Right ventricle myocardium superior (tissue), 1 donor: ENCODE measurements at regions not wholly inside any gene's neighbourhood (a gene's known extent, or its start where the extent isn't known, plus 50 kb on each side); places are given as distances from the start of the nearest gene placed in this dataset.
A peak's percentile ranks its signal among the peaks of the same experiment; 100 is the strongest.

Experiments
- ATAC-seq: fragments of 200-7000 bp; cut with Tn5 transposase; one replicate; pipeline ENCODE4 v1.9.1; 2020; ENCODE audit warnings: mild to moderate bottlenecking; ENCODE audit not compliant: poor library complexity
- DNase-seq: peaks from one replicate; pipeline ENCODE4 v3.0.0-alpha.2; 2020
- intact Hi-C: fragments of 100-400 bp; cut with DNase I; formaldehyde crosslinking; loops from one replicate; pipeline ENCODE4 v1.11.2; 2022
- donor health status: DM: no; HTN: yes; CAD: no; lungs with severe emphysema.

GRCh38 chr15:95226835-95227234 lies 995.5 kb downstream of the MCTP2 start:
- intact Hi-C loops = no loop called here
- no peak for ATAC-seq
- no peak for DNase-seq

- ATAC-seq = no peak
- DNase-seq = no peak
- intact Hi-C loops = no loop called here
These were observed 995.9 kb downstream of the MCTP2 start for GRCh38 chr15:95227235-95227634.

- no peak for DNase-seq
- intact Hi-C loops = no loop called here
- ATAC-seq = no peak
These were observed 997.6 kb downstream of the MCTP2 start for GRCh38 chr15:95228856-95229555.

- DNase-seq (no peak), ATAC-seq (no peak)
- intact Hi-C loops = no loop called here
These were observed 1003.7 kb downstream of the MCTP2 start for GRCh38 chr15:95235033-95235432.

- ATAC-seq = no peak
- intact Hi-C loops = no loop called here
- no peak for DNase-seq
These were observed 1016.0 kb downstream of the MCTP2 start for GRCh38 chr15:95247071-95247984.

DNA sequence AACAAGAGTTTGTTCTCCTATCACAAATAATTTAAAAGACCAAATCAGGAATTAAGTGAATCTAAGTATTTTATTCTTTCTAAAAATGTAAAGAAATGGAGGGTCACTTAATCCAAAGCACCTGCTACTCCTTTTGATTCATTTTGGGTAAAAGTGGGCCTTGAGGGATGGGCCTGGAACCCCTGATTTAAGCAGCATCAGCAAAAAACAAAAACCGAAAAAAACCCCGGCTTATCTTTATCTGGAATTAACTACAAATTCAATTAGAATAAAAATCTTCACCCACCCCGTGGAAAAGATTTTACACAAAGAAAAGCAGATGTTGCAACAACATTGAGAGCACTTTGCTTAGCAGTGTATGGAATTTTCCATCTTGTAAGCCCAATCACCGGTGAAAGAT lies 1018.2 kb downstream of the MCTP2 start:
- DNase-seq (no peak), ATAC-seq (no peak)
- intact Hi-C loops = no loop called here

- intact Hi-C loops = no loop called here
These were observed 1021.0 kb downstream of the MCTP2 start for GRCh38 chr15:95252404-95252803.

DNA sequence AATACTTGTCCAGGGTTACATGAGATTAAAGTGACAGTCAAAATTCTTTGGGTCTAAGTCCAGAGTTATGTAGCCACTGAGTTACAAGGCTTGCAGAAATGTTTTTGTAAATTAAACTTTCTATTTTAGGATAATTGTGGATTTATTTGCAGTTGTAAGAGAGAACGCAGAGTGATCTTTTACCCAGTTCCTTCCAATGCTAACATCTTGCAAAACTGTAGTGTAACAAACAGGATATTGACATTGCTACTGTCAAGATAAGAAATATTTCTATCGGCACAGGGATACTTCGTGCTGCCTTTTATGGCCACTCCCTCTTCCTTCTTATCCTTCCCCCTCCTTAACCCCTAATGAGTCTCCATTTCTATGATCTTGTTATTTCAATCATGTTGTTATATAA lies 1022.9 kb downstream of the MCTP2 start:
- ATAC-seq (no peak), DNase-seq (no peak)
- intact Hi-C loops = no loop called here

More at GRCh38 chr15:95252404-95252803, 1021.0 kb downstream of the MCTP2 start:
- DNase-seq (no peak), ATAC-seq (no peak)

GRCh38 chr15:95259513-95259912 lies 1028.2 kb downstream of the MCTP2 start:
- peak; percentile 43 for DNase-seq
- ATAC-seq = peak; percentile 79

DNA sequence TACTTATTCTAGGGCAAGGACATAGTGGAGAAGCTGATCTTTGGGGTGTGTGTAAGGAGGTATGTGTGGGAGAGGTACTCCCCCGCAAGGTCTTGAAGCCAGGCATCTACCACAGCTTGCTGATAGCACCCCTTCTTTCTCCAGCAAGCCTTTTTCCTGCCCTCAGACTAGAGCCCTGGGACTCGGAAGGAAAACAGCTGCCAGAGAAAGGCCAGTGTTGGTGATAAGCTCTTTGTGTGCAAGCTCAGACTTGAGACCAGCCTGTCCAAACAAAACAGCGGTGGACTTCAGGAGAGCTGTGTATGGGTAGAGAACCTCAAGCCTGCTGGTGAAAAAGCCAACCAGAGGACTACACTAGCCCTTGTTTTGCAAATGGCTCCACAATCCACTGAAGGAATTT lies 1028.6 kb downstream of the MCTP2 start:
- intact Hi-C loops = loop anchor here (5.0 to 10.0 kb wide), 3 partner anchors 585 to 1975 kb away; no protein-coding TSS in a partner anchor
- ATAC-seq = no peak
- no peak for DNase-seq

More at GRCh38 chr15:95259513-95259912, 1028.2 kb downstream of the MCTP2 start:
- intact Hi-C loops = loop anchor here (5.0 kb wide), 1 partner anchor 1083 kb away; no protein-coding TSS in a partner anchor

GRCh38 chr15:95260856-95261255 lies 1029.5 kb downstream of the MCTP2 start:
- DNase-seq (no peak), ATAC-seq (no peak)
- intact Hi-C loops = loop anchor here (10.0 kb wide), 2 partner anchors 584 to 1974 kb away; no protein-coding TSS in a partner anchor

- DNase-seq = no peak
- intact Hi-C loops = loop anchor here (10.0 kb wide), 2 partner anchors 583 to 1973 kb away; no protein-coding TSS in a partner anchor
- ATAC-seq = no peak
These were observed 1030.2 kb downstream of the MCTP2 start for GRCh38 chr15:95261546-95261945.

- ATAC-seq = no peak
- intact Hi-C loops = loop anchor here (10.0 kb wide), 2 partner anchors 583 to 1973 kb away; no protein-coding TSS in a partner anchor
- no peak for DNase-seq
These were observed 1030.6 kb downstream of the MCTP2 start for GRCh38 chr15:95261968-95262367.

GRCh38 chr15:95262866-95263564 lies 1031.7 kb downstream of the MCTP2 start:
- DNase-seq = no peak
- no peak for ATAC-seq
- intact Hi-C loops = loop anchor here (10.0 kb wide), 2 partner anchors 582 to 1972 kb away; no protein-coding TSS in a partner anchor

DNA sequence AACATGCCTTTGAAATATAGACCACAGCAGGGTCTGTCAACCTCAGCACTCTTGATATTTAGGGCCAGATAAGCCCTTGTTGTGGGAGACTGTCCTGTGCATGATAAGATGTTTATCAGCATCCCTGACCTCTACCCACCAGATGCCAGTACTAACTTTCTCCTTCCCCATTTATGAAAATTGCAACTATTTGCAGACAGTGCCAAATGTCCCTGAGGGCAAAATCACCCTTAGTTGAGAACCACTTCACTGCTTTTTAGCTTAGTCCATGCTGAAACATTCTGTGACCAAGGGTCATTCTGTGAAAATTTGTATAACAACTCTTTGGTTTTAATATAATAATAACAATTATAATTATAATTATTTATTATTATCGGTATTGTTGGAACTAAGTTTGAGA lies 1032.4 kb downstream of the MCTP2 start:
- intact Hi-C loops = loop anchor here (10.0 kb wide), 2 partner anchors 581 to 1971 kb away; no protein-coding TSS in a partner anchor
- DNase-seq = no peak
- ATAC-seq = no peak

GRCh38 chr15:95265419-95265997 lies 1034.1 kb downstream of the MCTP2 start:
- intact Hi-C loops = loop anchor here (10.0 kb wide), 2 partner anchors 579 to 1969 kb away; no protein-coding TSS in a partner anchor
- DNase-seq (no peak), ATAC-seq (no peak)

GRCh38 chr15:95266451-95267061 lies 1035.2 kb downstream of the MCTP2 start:
- no peak for DNase-seq
- intact Hi-C loops = loop anchor here (10.0 kb wide), 2 partner anchors 578 to 1968 kb away; no protein-coding TSS in a partner anchor
- peak; percentile 65 for ATAC-seq

DNA sequence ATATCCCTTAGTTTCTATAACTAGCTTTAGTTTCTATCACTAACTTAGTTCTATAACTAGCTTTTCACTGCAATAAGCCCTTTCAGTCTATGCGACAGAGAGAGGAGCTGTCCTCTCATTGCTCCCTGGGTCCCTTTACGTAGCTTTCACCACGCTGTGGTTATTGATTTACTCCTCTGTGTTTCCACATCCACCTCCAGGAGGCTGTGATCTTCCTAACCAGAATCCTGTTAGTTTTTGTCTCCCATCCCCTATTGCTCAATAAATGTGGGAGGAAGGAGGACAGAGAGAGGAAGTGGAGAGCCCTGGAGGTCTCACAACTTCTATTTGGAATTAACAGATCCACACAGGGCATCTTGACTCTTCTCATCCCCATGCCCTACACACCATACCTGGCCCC lies 1036.1 kb downstream of the MCTP2 start:
- no peak for ATAC-seq
- DNase-seq = no peak
- intact Hi-C loops = loop anchor here (10.0 kb wide), 2 partner anchors 577 to 1967 kb away; no protein-coding TSS in a partner anchor
